ENCODE measurements at regions not wholly inside any gene's neighbourhood (a gene's known extent, or its start where the extent isn't known, plus 50 kb on each side); places are given as distances from the start of the nearest gene placed in this dataset.

- TF ChIP-seq CTCF (IDR thresholded peaks at IDR 0.05) (no peak), POLR2A (IDR thresholded peaks at IDR 0.05) (no peak)
Measured at GRCh38 chr4:187378441-187378840, 617.1 kb upstream of the ZFP42 start.
